Ascending aorta (tissue), 2 donors: ENCODE measurements at regions not wholly inside any gene's neighbourhood (a gene's known extent, or its start where the extent isn't known, plus 50 kb on each side); places are given as distances from the start of the nearest gene placed in this dataset.

Source experiments
- DNase-seq, 2 donors: peaks; one replicate each; pipeline ENCODE4 v3.0.0-alpha.2; 2019; ENCODE audit warnings: low spot score in 2 of 2
- H3K27ac ChIP-seq, 2 donors: fragments of 200-600 bp; sonication (generic); one replicate each; pipeline ENCODE4 v1.5.1; 2016 to 2017; ENCODE audit warnings: mild to moderate bottlenecking in 1 of 2
- H3K27me3 ChIP-seq: fragments of 200-600 bp; sonication (generic); one replicate; pipeline ENCODE4 v1.5.1; 2017
- H3K36me3 ChIP-seq, 2 donors: fragments of 200-600 bp; sonication (generic); one replicate each; pipeline ENCODE4 v1.5.1; 2016
- H3K4me1 ChIP-seq, 2 donors: fragments of 200-600 bp; sonication (generic); one replicate each; pipeline ENCODE4 v1.5.1; 2016 to 2017; ENCODE audit warnings: mild to moderate bottlenecking in 1 of 2
- H3K4me3 ChIP-seq, 2 donors: fragments of 200-600 bp; sonication (generic); one replicate each; pipeline ENCODE4 v1.5.1; 2016 to 2017; ENCODE audit warnings: mild to moderate bottlenecking in 1 of 2
- H3K9me3 ChIP-seq, 2 donors: fragments of 200-600 bp; sonication (generic); one replicate each; pipeline ENCODE4 v1.5.1; 2016
- intact Hi-C: fragments of 100-400 bp; cut with DNase I; formaldehyde crosslinking; loops from one replicate; pipeline ENCODE4 v1.15.1; 2023
- TF ChIP-seq, protein P1 (sequence below), 3 experiments: fragments of 200-600 bp in 2 of 3; fragments of 450-650 bp in 1 of 3; sonication (generic) in 2 of 3; IDR thresholded peaks; one replicate each; pipeline ENCODE4 v1.5.1; 2016 to 2019; ENCODE audit warnings: antibody characterized with exemption in 3 of 3, mild to moderate bottlenecking in 1 of 3, moderate library complexity in 1 of 3

DNA sequence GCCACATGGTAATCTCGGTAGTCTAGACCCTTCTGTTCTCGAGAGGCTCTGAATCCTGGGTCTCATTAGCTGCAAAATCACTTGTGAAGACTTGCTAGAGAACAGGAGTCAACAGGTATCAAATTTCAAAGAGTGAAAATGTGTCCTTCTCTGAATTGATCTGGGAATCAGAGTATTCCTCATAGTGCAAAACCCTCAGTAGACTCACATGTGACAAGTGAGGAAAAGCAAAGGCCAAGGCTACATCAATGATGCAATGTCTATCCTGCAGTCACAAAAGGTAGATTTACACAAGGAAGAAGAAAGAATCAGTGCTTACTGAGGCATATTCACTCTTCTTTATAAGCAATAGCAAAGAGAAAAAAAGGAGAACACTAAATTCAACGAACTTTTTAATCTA lies 1220.0 kb upstream of the GJE1 start:
- Histone ChIP-seq H3K36me3 (no peaks in the 10 kb centered on the region), H3K4me3 (no peak overlapping the region), H3K27me3 (no peaks in the 10 kb centered on the region), H3K4me1 (no peaks in the 10 kb centered on the region), H3K27ac (no peak overlapping the region), H3K9me3 (no peaks in the 10 kb centered on the region)
- intact Hi-C loops: no loop called here
- TF ChIP-seq, protein P1, sequence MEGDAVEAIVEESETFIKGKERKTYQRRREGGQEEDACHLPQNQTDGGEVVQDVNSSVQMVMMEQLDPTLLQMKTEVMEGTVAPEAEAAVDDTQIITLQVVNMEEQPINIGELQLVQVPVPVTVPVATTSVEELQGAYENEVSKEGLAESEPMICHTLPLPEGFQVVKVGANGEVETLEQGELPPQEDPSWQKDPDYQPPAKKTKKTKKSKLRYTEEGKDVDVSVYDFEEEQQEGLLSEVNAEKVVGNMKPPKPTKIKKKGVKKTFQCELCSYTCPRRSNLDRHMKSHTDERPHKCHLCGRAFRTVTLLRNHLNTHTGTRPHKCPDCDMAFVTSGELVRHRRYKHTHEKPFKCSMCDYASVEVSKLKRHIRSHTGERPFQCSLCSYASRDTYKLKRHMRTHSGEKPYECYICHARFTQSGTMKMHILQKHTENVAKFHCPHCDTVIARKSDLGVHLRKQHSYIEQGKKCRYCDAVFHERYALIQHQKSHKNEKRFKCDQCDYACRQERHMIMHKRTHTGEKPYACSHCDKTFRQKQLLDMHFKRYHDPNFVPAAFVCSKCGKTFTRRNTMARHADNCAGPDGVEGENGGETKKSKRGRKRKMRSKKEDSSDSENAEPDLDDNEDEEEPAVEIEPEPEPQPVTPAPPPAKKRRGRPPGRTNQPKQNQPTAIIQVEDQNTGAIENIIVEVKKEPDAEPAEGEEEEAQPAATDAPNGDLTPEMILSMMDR (IDR thresholded peaks at IDR 0.05): no peak
- no peak for DNase-seq

DNA sequence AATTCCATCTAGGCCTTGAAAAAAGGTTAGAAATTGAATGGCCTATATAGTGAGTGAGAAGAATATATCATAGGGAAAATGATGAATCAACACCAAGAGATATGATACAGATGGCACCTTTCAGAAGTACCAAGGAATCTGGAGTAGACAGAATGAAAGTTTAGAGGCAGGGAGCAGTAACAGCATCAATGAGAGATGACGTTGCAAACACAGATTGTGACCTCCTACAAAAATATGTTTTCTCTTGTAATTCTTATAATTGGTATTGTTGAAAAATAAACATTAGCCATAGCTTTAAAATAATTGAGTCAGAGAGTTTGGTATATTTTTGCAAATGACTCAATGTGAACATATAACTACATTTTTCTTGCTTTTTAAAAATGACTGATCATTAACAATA lies 1223.1 kb upstream of the GJE1 start:
- TF ChIP-seq, protein P1 (IDR thresholded peaks at IDR 0.05): no peak
- no peak for DNase-seq
- intact Hi-C loops: no loop called here
- H3K36me3 ChIP-seq: no peaks in the 10 kb centered on the region
- no peaks in the 10 kb centered on the region for H3K4me1 ChIP-seq
- H3K27ac ChIP-seq: no peak overlapping the region
- H3K4me3 ChIP-seq: no peak overlapping the region
- no peaks in the 10 kb centered on the region for H3K9me3 ChIP-seq
- no peaks in the 10 kb centered on the region for H3K27me3 ChIP-seq

DNA sequence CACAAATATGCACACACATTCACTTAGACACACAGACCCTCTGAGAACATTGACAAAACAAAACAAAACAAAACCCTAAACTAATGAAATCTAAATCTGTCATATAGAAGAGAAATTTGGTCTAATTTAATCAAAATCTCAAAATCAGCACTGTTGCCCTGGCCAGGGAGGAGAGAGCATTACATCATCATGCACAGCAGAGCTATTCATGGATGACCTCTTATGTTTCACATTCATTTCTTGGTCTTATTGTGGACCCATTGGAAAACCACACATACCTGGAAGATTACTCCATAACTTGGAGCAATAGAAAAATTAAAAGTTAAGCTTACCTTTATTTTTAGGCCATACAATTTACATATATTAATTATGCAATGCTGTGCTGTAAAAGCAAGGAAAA lies 1223.6 kb upstream of the GJE1 start:
- H3K27me3 ChIP-seq: no peaks in the 10 kb centered on the region
- no peaks in the 10 kb centered on the region for H3K36me3 ChIP-seq
- TF ChIP-seq, protein P1 (IDR thresholded peaks at IDR 0.05): no peak
- no peaks in the 10 kb centered on the region for H3K4me1 ChIP-seq
- intact Hi-C loops: no loop called here
- no peak overlapping the region for H3K4me3 ChIP-seq
- no peak for DNase-seq
- H3K9me3 ChIP-seq: no peaks in the 10 kb centered on the region
- H3K27ac ChIP-seq: no peak overlapping the region

DNA sequence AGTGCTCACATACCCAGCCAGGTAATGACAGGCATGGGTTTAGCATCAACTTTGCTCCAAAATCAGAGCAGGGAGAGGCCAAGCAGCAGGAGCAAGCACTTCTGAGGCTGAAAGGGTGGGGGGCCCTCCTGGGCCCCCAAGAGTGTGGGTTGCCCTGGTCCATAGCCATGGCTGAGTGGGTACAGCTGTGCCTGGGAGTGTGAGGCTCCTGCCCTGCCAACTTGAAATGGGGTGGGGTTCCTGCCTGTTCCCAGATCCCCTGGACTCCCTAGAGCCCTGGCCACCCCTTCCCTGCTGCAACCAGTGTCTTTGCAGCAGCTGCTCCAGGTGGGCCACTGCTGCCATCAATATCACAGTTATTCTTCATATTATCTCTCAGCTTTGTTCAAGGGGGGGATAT lies 1224.2 kb upstream of the GJE1 start:
- Histone ChIP-seq H3K27me3 (no peaks in the 10 kb centered on the region), H3K9me3 (no peaks in the 10 kb centered on the region), H3K4me3 (no peak overlapping the region), H3K27ac (no peak overlapping the region), H3K36me3 (no peaks in the 10 kb centered on the region), H3K4me1 (no peaks in the 10 kb centered on the region)
- TF ChIP-seq, protein P1 (IDR thresholded peaks at IDR 0.05): no peak
- no peak for DNase-seq
- intact Hi-C loops: no loop called here

DNA sequence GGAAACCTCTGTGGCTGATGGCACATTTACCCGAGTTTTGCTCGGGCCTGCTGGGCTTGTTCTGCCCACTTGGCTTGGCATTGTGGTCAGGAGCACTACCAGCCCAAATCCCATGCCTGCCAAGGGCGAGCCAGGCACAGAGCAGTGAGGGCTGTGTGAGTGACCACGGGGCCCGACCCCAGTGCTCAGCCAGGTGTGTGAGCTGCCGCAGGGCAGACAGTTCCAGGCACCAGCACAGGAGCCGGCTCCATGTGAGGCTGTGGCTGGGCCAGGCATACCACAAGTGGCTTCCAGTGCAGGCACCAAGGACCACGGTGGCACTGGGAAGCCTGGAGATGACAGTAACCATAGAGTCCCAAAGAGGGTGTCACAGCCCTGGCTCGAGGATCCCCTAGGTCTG lies 1225.5 kb upstream of the GJE1 start:
- TF ChIP-seq, protein P1 (IDR thresholded peaks at IDR 0.05): no peak
- Histone ChIP-seq H3K4me3 (no peak overlapping the region), H3K27ac (no peak overlapping the region), H3K9me3 (no peaks in the 10 kb centered on the region), H3K27me3 (no peaks in the 10 kb centered on the region), H3K36me3 (no peaks in the 10 kb centered on the region), H3K4me1 (no peaks in the 10 kb centered on the region)
- no peak for DNase-seq
- intact Hi-C loops: no loop called here

DNA sequence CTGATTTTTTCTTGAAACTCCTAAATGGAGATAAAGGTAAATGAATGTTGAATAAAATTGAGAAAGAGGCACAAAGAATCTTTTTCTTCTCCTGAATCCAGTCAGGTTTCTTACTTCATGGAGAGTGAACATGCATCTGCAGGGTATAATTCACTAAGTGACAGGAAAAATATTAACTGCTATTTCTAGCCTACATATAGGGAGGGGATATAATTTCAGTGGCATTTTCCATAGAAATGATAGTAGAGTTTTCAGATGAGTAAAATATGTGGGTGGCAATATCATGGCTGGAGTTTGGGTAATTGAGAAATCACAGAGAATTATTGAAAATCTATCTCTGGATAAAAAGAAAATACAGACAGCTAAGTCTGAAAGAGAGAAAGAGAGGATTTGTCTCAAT lies 1227.0 kb upstream of the GJE1 start:
- no peaks in the 10 kb centered on the region for H3K36me3 ChIP-seq
- intact Hi-C loops: no loop called here

More for the DNA sequence above, 1227.0 kb upstream of the GJE1 start:
- no peaks in the 10 kb centered on the region for H3K9me3 ChIP-seq
- H3K4me1 ChIP-seq: no peaks in the 10 kb centered on the region
- H3K27me3 ChIP-seq: no peaks in the 10 kb centered on the region
- H3K4me3 ChIP-seq: no peak overlapping the region
- DNase-seq: no peak
- H3K27ac ChIP-seq: no peak overlapping the region
- TF ChIP-seq, protein P1 (IDR thresholded peaks at IDR 0.05): no peak
